Panc1 (cell line): ENCODE measurements at regions not wholly inside any gene's neighbourhood (a gene's known extent, or its start where the extent isn't known, plus 50 kb on each side); places are given as distances from the start of the nearest gene placed in this dataset.

ENCODE experiments used
- ATAC-seq: fragments of 200-7000 bp; cut with Tn5 transposase; 2 replicates; pipeline ENCODE4 v1.9.1; 2020; ENCODE audit warnings: mild to moderate bottlenecking, moderate library complexity
- BruUV-seq: library from RNA; stranded (reverse); fragments of 400-500 nt; replicated peaks from 2 replicates; lab custom pipeline; 2021; lab: Mats Ljungman, UMichigan
- CTCF ChIA-PET: fragments of 300-600 bp; sonication (Branson Sonifier 250); formaldehyde crosslinking; loops from one replicate; lab custom pipeline; 2022; ENCODE audit warnings: antibody characterized with exemption; lab: Charles Lee
- POLR2A ChIA-PET: fragments of 300-600 bp; sonication (Branson Sonifier 250); formaldehyde crosslinking; loops from one replicate; lab custom pipeline; 2022; ENCODE audit warnings: antibody characterized with exemption; lab: Charles Lee
- DNase-seq: peaks from one replicate; pipeline ENCODE4 v3.0.0-alpha.2; 2010; ENCODE audit warnings: low read depth, low spot score
- H3K27ac ChIP-seq: 2 replicates; pipeline ENCODE4 v1.5.1; 2011; ENCODE audit warnings: mild to moderate bottlenecking, low read length, inconsistent platforms
- H3K27me3 ChIP-seq: fragments of 200-500 bp; sonication (Bioruptor generic); 2 replicates; pipeline ENCODE4 v1.6.0; 2014; ENCODE audit warnings: low read length, inconsistent platforms; ENCODE audit not compliant: control insufficient read depth, insufficient read depth
- H3K36me3 ChIP-seq: fragments of 200-500 bp; sonication (Bioruptor generic); 2 replicates; pipeline ENCODE4 v1.5.1; 2014; ENCODE audit warnings: inconsistent platforms, mild to moderate bottlenecking, low read length, moderate library complexity; ENCODE audit not compliant: control insufficient read depth, insufficient read depth
- H3K4me1 ChIP-seq: 2 replicates; pipeline ENCODE4 v1.5.1; 2011; ENCODE audit warnings: inconsistent platforms, mild to moderate bottlenecking, low read length, moderate library complexity; ENCODE audit not compliant: control insufficient read depth, insufficient read depth
- H3K4me3 ChIP-seq, 2 experiments: 2 replicates each; pipeline ENCODE4 v1.5.1; 2011 to 2012; ENCODE audit warnings: low read depth in 2 of 2, low read length in 2 of 2, mild to moderate bottlenecking in 2 of 2, inconsistent platforms in 1 of 2, moderate library complexity in 1 of 2
- H3K9me3 ChIP-seq: fragments of 200-500 bp; sonication (Bioruptor generic); 2 replicates; pipeline ENCODE4 v1.5.1; 2014; ENCODE audit warnings: low read depth, mild to moderate bottlenecking, inconsistent platforms, low read length, moderate library complexity; ENCODE audit not compliant: control insufficient read depth, insufficient read depth
- POLR2AphosphoS5 ChIP-seq: IDR thresholded peaks from 2 replicates; pipeline ENCODE4 v1.6.1; 2012; ENCODE audit warnings: mild to moderate bottlenecking, low read depth, low read length, moderate library complexity
- SIN3A ChIP-seq: IDR thresholded peaks from 2 replicates; pipeline ENCODE4 v1.6.1; 2012; ENCODE audit warnings: low read depth, mild to moderate bottlenecking, low read length, moderate library complexity, borderline replicate concordance; ENCODE audit not compliant: insufficient read depth
- TCF7L2 ChIP-seq: IDR thresholded peaks from 2 replicates; pipeline ENCODE4 v1.6.1; 2011; ENCODE audit warnings: mild to moderate bottlenecking, low read depth, low read length, inconsistent platforms
- in situ Hi-C: cut with HindIII; loops from 2 replicates; pipeline ENCODE4 v1.10.0; 2016; ENCODE audit warnings: low sequenced_read_pairs, low pct_unique_long_range_greater_than_20kb
- intact Hi-C: fragments of 100-400 bp; cut with micrococcal nuclease; formaldehyde crosslinking; loops from one replicate; pipeline ENCODE4 v1.10.0; 2022; ENCODE audit not compliant: unreplicated experiment
- TF ChIP-seq, protein P1 (sequence below): fragments of 450-650 bp; IDR thresholded peaks from 2 replicates; pipeline ENCODE4 v1.5.1; 2017; ENCODE audit warnings: mild to moderate bottlenecking
- TF ChIP-seq, protein P2 (sequence below), 2 experiments: IDR thresholded peaks; 2 replicates each; pipeline ENCODE4 v1.6.1; 2011 to 2012; ENCODE audit warnings: low read depth in 2 of 2, control low read depth in 1 of 2, low read length in 1 of 2, mild to moderate bottlenecking in 1 of 2, moderate library complexity in 1 of 2; ENCODE audit not compliant: insufficient read depth in 1 of 2

DNA sequence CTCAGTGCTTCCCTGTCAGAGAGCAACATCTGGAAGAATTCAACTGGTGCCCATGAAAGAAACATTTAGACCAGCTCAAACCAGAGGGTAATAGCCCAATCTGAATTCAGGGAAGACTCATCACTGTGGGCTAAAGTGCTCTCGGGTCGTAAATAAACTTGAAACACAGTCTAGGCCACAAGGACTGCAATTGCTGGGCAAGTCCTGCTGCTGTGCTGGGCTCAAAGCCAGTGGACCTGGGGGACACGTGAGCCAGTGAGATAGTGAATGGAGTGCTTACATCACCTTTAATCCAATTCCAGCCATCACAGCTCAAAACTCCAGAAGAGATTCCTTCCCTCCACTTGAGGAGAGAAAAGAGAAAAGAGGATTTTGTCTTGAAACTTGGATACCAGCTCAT, 78.1 kb upstream of the DAP start:
- no peaks in the 10 kb centered on the region for H3K9me3 ChIP-seq
- H3K4me1 ChIP-seq = no peaks in the 10 kb centered on the region
- ATAC-seq (no peak), DNase-seq (no peak)
- H3K27me3 ChIP-seq = 0 out of 2 replicates have a peak, but pooled peaks cover 2% of the 10 kb centered on the region
- no peak for TF ChIP-seq POLR2AphosphoS5
- TF ChIP-seq SIN3A = no peak
- TF ChIP-seq, protein P1, sequence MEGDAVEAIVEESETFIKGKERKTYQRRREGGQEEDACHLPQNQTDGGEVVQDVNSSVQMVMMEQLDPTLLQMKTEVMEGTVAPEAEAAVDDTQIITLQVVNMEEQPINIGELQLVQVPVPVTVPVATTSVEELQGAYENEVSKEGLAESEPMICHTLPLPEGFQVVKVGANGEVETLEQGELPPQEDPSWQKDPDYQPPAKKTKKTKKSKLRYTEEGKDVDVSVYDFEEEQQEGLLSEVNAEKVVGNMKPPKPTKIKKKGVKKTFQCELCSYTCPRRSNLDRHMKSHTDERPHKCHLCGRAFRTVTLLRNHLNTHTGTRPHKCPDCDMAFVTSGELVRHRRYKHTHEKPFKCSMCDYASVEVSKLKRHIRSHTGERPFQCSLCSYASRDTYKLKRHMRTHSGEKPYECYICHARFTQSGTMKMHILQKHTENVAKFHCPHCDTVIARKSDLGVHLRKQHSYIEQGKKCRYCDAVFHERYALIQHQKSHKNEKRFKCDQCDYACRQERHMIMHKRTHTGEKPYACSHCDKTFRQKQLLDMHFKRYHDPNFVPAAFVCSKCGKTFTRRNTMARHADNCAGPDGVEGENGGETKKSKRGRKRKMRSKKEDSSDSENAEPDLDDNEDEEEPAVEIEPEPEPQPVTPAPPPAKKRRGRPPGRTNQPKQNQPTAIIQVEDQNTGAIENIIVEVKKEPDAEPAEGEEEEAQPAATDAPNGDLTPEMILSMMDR = no peak
- no peak for TF ChIP-seq TCF7L2
- TF ChIP-seq, protein P2, sequence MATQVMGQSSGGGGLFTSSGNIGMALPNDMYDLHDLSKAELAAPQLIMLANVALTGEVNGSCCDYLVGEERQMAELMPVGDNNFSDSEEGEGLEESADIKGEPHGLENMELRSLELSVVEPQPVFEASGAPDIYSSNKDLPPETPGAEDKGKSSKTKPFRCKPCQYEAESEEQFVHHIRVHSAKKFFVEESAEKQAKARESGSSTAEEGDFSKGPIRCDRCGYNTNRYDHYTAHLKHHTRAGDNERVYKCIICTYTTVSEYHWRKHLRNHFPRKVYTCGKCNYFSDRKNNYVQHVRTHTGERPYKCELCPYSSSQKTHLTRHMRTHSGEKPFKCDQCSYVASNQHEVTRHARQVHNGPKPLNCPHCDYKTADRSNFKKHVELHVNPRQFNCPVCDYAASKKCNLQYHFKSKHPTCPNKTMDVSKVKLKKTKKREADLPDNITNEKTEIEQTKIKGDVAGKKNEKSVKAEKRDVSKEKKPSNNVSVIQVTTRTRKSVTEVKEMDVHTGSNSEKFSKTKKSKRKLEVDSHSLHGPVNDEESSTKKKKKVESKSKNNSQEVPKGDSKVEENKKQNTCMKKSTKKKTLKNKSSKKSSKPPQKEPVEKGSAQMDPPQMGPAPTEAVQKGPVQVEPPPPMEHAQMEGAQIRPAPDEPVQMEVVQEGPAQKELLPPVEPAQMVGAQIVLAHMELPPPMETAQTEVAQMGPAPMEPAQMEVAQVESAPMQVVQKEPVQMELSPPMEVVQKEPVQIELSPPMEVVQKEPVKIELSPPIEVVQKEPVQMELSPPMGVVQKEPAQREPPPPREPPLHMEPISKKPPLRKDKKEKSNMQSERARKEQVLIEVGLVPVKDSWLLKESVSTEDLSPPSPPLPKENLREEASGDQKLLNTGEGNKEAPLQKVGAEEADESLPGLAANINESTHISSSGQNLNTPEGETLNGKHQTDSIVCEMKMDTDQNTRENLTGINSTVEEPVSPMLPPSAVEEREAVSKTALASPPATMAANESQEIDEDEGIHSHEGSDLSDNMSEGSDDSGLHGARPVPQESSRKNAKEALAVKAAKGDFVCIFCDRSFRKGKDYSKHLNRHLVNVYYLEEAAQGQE (IDR thresholded peaks at IDR 0.05; ENCODE audit: insufficient read depth in 1 of 2, low read depth in 2 of 2, low read length in 1 of 2) = no peak
- intact Hi-C loops = no loop called here
- ChIA-PET CTCF (interaction anchor here (0.6 kb wide), 1 partner anchor 8 kb away, joined by 5 read pairs; no protein-coding TSS in a partner anchor), POLR2A (no interaction called here)
- H3K36me3 ChIP-seq = no peaks in the 10 kb centered on the region
- no peak overlapping the region for H3K4me3 ChIP-seq
- no peak overlapping the region for H3K27ac ChIP-seq
- BruUV-seq = no TSS peak
- in situ Hi-C loops = no loop called here

DNA sequence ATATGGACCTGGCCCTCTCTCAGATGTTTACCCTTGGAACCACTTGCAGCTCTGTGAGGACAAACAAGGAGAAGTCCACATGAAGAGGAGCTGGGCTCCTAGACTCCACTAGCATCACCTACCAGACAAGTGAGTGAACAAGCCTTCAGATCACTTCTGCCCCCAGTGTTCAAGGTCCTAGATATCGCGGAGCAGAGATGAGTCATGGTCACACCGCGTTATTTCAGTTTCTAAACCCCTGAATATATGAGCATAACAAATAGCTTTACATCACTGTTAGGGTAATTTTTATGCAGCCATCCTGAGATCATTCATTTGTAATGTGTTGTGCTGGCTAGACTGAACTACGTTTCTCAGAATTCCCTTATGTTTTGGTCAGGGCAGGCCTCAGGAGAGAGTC, 77.0 kb upstream of the DAP start:
- Histone ChIP-seq H3K36me3 (no peaks in the 10 kb centered on the region), H3K27ac (no peak overlapping the region), H3K4me1 (no peaks in the 10 kb centered on the region), H3K4me3 (no peak overlapping the region), H3K9me3 (no peaks in the 10 kb centered on the region), H3K27me3 (0 out of 2 replicates have a peak, but pooled peaks cover 2% of the 10 kb centered on the region)
- no TSS peak for BruUV-seq
- TF ChIP-seq SIN3A (no peak), TCF7L2 (no peak)
- TF ChIP-seq, protein P1 = no peak
- DNase-seq (no peak), ATAC-seq (no peak)
- ChIA-PET CTCF (no interaction called here), POLR2A (no interaction called here)
- intact Hi-C loops (no loop called here), in situ Hi-C loops (no loop called here)
